ENCODE measurements at regions not wholly inside any gene's neighbourhood (a gene's known extent, or its start where the extent isn't known, plus 50 kb on each side); places are given as distances from the start of the nearest gene placed in this dataset.

GRCh38 chr1:106785176-106785575 lies 271.3 kb upstream of the PRMT6 start:
- H3K4me3 ChIP-seq: no peak overlapping the region
- no peak overlapping the region for H3K27ac ChIP-seq

- Histone ChIP-seq H3K4me3 (no peak overlapping the region), H3K27ac (no peak overlapping the region)
These were observed 269.0 kb upstream of the PRMT6 start for GRCh38 chr1:106787520-106787919.

DNA sequence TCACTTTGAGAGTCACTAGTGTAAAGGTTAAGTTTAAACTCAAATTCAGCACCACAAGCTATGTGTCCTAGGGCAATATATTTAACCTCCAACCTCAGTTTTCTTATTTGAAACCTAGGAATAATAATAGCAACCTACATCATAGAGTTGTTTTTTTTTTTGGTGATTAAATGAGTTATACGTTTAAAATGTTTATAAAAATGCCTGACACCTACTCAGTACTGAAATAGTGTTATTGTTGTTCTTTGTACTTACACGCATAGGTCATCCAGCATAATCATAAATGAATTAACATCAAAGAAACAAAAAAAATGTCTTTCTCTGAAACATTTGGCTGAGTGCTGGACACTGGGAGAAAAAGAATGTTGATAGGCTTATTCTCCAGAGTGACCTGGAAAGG lies 266.8 kb upstream of the PRMT6 start:
- Histone ChIP-seq H3K4me3 (no peak overlapping the region), H3K27ac (no peak overlapping the region)

GRCh38 chr1:106791041-106791440 lies 265.4 kb upstream of the PRMT6 start:
- no peak overlapping the region for H3K27ac ChIP-seq
- no peak overlapping the region for H3K4me3 ChIP-seq

- Histone ChIP-seq H3K27ac (no peak overlapping the region), H3K4me3 (no peak overlapping the region)
These were observed 262.8 kb upstream of the PRMT6 start for GRCh38 chr1:106793651-106794050.

DNA sequence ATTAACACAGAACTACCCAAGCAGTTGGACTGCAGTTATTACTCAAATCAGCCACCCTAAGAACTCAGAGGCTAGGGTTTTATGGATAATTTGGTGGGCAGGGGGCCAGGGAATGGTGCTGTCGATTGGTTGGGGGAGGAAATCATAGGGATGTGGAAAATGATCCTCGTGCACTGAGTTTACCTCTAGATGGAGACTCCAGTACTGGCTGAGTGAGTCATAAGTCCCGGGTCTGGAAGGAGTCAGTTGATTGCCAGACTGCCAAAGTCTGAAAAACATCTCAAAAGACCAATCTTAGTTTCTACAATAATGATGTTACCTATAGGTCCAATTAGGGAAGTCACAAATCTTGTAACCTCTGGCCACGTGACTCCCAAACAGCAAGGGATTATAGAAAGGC lies 257.5 kb upstream of the PRMT6 start:
- no peak overlapping the region for H3K27ac ChIP-seq
- H3K4me3 ChIP-seq: no peak overlapping the region

DNA sequence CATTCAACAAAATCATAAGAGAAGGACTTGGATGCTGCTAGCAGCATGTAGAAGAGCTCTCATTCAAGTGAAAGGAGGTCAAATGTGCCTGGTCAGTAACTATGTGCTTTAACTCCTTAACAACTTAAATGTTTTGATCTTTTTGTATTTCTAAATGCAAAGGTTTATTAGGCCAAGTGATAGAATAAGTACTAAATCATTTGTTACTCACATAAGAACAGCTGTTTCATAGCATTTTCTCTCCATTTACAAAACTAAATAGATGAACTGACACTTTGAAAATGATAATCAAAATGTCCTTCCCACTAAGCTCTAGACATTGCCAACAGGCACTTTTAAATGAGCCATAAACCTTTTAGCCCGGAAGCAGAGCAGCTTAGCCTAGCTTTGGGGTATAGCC lies 254.3 kb upstream of the PRMT6 start:
- Histone ChIP-seq H3K4me3 (no peak overlapping the region), H3K27ac (no peak overlapping the region)

GRCh38 chr1:106814418-106814817 lies 242.1 kb upstream of the PRMT6 start:
- Histone ChIP-seq H3K4me3 (no peak overlapping the region), H3K27ac (no peak overlapping the region)

- H3K4me3 ChIP-seq: no peak overlapping the region
- H3K27ac ChIP-seq: no peak overlapping the region
These were observed 238.9 kb upstream of the PRMT6 start for GRCh38 chr1:106817575-106817974.

DNA sequence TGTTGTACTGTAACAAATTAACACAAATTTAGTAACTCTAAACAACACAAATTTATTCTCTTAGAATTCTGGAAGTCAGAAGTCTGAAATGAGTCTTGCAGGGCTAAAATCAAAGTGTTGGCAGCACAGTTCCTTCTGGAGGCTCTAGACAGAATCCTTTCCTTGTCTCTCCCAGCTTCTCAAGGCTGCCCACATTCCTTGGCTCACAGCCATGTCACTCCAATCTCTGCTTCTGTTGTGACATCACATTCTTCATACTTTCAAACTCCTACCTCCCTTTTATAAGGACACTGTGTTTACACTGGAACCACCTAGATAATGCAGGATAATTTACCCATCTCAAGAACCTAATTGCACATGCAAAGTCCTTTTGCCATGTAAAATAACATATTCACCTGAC lies 225.0 kb upstream of the PRMT6 start:
- H3K4me3 ChIP-seq: no peak overlapping the region
- no peak overlapping the region for H3K27ac ChIP-seq

- Histone ChIP-seq H3K27ac (no peak overlapping the region), H3K4me3 (no peak overlapping the region)
These were observed 219.8 kb upstream of the PRMT6 start for GRCh38 chr1:106836708-106837107.

GRCh38 chr1:106843518-106843917 lies 213.0 kb upstream of the PRMT6 start:
- Histone ChIP-seq H3K4me3 (no peak overlapping the region), H3K27ac (no peak overlapping the region)

DNA sequence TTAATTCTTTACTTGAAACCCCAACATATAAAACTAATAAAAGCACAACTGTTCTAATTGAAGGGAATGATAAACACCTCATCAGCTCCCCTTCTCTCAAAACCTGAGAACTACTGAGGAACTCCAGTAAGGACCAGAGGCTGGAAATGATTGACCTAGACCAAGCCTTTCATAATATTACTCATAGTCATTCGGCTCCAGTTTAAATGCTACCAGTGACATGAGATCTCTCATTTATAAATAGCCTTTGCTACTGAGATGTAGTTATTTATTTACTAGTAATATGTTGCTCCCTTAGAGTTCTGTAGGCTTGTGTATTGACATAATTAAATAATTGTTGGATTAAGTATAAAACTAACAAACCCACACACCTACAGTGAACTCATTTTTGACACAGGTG lies 209.8 kb upstream of the PRMT6 start:
- no peak overlapping the region for H3K27ac ChIP-seq
- H3K4me3 ChIP-seq: no peak overlapping the region

DNA sequence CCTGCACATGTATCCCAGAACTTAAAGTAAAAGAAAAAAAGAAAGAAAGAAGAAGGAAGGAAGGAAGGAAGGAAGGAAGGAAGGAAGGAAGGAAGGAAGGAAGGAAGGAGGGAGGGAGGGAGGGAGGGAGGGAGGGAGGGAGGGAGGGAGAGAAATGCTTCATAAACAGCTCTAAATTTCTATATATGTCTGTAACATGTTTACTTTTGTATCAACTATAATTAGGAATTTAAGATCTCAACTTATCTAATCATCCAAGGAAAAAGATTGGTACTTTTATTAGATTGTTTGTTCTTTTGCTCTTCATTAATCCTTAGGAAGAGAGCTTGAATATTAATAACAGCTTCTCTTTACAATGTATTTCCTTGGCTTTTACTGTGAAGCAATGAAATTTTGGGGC lies 195.4 kb upstream of the PRMT6 start:
- H3K4me3 ChIP-seq: no peak overlapping the region
- H3K27ac ChIP-seq: no peak overlapping the region

DNA sequence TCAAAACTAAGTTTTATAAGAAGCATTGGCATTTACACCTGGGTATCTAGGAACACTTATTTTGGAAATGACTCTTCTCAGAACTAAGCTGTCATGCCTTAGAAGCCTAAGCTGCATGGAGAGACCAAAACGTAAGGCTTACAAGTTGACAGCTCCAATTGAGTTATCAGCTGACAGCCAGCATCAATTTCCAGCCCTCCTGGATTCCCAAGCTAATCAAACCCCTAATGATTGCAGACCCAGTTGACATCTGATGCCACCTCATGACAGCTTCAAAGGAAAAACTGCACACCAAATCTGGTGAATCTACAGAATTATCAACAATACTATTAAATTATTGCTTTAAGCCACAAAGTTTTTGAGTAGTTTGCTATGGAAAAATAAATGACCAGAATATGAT lies 187.6 kb upstream of the PRMT6 start:
- Histone ChIP-seq H3K27ac (no peak overlapping the region), H3K4me3 (no peak overlapping the region)

DNA sequence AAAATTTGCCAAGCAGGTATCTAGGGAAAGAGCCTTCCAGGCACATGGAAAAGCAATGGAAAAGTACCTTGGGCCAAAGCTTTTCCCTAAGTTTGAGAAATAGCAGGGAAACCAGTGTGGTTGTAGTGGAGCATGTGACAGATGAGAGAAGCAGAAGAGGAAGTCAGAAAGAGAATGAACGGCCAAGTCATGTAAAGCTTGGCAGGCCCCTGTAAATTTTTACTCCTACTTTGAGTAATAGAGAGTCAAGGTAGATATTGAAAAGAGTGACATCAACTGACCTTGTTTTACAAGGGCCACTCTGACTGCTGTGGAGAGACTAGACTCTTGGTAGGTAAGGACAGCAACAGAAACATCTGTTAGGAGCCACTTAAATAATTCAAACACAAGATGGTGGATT lies 180.9 kb upstream of the PRMT6 start:
- H3K27ac ChIP-seq: no peak overlapping the region

GRCh38 chr1:106876384-106876783 lies 180.1 kb upstream of the PRMT6 start:
- no peak overlapping the region for H3K4me3 ChIP-seq
- H3K27ac ChIP-seq: no peak overlapping the region

More for the DNA sequence above, 180.9 kb upstream of the PRMT6 start:
- H3K4me3 ChIP-seq: no peak overlapping the region

DNA sequence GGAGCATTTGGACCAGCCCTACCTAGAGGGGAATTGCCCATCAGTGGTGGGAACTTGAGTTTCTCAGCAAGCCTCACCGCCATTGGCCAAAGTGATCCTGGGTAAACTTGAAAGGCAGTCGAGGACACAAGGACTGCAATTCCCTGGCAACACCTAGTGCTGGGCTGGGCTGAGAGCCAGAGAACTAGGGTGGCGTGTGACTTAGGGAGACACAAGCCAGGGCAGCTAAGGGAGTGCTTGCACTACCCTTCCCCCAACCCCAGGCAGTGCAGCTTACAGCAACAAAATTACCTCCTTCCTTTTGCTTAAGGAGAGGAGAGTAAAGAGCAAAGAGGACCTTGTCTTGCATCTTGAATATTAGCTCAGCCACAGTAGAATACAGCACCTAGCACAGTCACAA lies 176.9 kb upstream of the PRMT6 start:
- Histone ChIP-seq H3K27ac (no peak overlapping the region), H3K4me3 (no peak overlapping the region)

GRCh38 chr1:106880226-106880625 lies 176.2 kb upstream of the PRMT6 start:
- no peak overlapping the region for H3K4me3 ChIP-seq
- H3K27ac ChIP-seq: no peak overlapping the region

DNA sequence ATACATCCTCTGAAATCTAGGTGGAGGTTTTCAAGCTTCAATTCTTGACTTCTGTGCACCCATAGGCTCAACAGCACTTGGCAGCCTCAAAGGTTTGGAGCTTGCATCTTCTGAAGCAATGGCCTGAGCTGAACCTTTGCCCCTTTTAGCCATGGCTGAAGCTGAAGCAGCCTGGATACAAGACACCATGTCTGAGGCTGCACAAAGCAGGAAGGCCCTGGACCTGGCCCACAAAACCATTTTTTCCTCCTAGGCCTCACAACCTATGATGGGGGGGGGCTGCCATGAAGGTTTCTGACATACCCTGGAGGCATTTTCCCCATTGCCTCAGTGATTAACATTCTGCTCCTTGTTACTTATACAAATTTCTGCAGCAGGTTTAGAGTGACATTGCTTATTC lies 173.3 kb upstream of the PRMT6 start:
- Histone ChIP-seq H3K27ac (no peak overlapping the region), H3K4me3 (no peak overlapping the region)

DNA sequence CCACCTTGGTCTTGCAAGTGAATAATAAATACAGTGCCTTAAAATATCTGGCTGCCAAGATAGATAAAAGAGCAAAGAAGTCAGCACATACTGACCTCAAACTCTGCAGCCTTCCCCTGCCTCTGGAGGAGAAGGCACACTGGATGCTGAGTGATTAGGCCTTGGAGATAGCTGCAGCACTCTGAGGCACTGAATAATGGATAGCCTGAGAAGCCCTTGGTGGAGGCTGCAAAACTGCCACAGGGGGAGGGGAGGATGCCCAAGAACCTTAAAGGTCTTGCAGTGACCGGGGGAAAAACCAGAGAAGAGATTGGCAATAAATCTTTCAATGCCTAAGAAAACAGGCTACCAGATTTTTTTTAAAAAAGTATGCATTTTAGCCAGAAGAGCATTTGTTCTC lies 167.4 kb upstream of the PRMT6 start:
- no peak overlapping the region for H3K4me3 ChIP-seq
- no peak overlapping the region for H3K27ac ChIP-seq

DNA sequence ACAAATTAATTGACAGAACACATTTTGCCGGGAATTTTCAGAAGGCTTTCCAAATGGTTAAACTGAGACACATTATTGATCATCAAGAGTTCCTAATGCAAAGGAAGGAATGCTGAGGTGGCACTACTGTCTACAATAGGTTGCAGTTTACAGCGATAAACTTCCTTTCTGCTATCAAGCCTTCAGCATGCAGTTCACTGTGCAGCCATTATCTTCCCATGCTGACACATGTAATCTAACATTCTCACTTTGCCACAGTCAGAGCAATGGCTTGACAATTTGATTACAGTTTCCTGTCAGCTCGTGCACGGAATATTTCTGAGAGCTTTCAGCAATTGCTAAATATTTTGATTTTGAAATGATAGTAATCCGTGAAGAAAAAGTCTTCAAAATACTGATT lies 166.9 kb upstream of the PRMT6 start:
- Histone ChIP-seq H3K27ac (no peak overlapping the region), H3K4me3 (no peak overlapping the region)

- H3K4me3 ChIP-seq: no peak overlapping the region
- no peak overlapping the region for H3K27ac ChIP-seq
These were observed 158.5 kb upstream of the PRMT6 start for GRCh38 chr1:106897976-106898375.

Data from skin epidermis (tissue), 12 donors.